HepG2 (cell line): ENCODE measurements at regions not wholly inside any gene's neighbourhood (a gene's known extent, or its start where the extent isn't known, plus 50 kb on each side); places are given as distances from the start of the nearest gene placed in this dataset.

Experiments
- ATAC-seq: fragments of 200-7000 bp; cut with Tn5 transposase; 3 replicates; pipeline ENCODE4 v1.9.1; 2020; ENCODE audit warnings: mild to moderate bottlenecking, moderate library complexity
- BruUV-seq: library from RNA; stranded (reverse); fragments of 400-500 nt; replicated peaks from 2 replicates; lab custom pipeline; 2021; lab: Mats Ljungman, UMichigan
- CTCF ChIA-PET: fragments of 300-600 bp; formaldehyde crosslinking; extraction: SDS; loops from one replicate; lab custom pipeline; 2021; ENCODE audit warnings: low total read pairs, inconsistent platforms, low intra/inter-chr PET ratio; lab: Yijun Ruan, JAX
- POLR2A ChIA-PET: fragments of 350-600 bp; sonication (Branson Sonifier 250); formaldehyde crosslinking; loops from one replicate; lab custom pipeline; 2020; ENCODE audit warnings: antibody characterized with exemption, inconsistent platforms; lab: Yijun Ruan, JAX
- DNase-seq: peaks from one replicate; pipeline ENCODE4 v3.0.0-alpha.2; 2015; ENCODE audit warnings: low spot score
- FAIRE-seq: peaks from 3 replicates; lab custom pipeline; 2011; peaks lifted over from hg19 to GRCh38; lab: Jason Lieb, UNC
- H2AFZ ChIP-seq: one replicate; pipeline ENCODE4 v1.6.1; 2011; ENCODE audit warnings: low read length, inconsistent platforms
- H3K27ac ChIP-seq: fragments of 300-600 bp; 3 replicates; pipeline ENCODE4 v1.8.0; 2011; ENCODE audit warnings: mixed run types, mild to moderate bottlenecking, mixed read lengths, low read length, inconsistent platforms; ENCODE audit not compliant: insufficient read depth; ENCODE audit errors: extremely low read length
- H3K27me3 ChIP-seq, 2 experiments: fragments of 200-600 bp in 1 of 2; 2 replicates in 1 of 2; 3 replicates in 1 of 2; pipeline versions ENCODE4 v1.6.0 to v1.8.0; 2011; ENCODE audit warnings: low read length in 2 of 2, mild to moderate bottlenecking in 2 of 2, moderate library complexity in 2 of 2, inconsistent platforms in 1 of 2; ENCODE audit not compliant: insufficient read depth in 2 of 2, control insufficient read depth in 1 of 2
- H3K36me3 ChIP-seq, 2 experiments: fragments of 200-600 bp in 1 of 2; replicated peaks in 1 of 2; 2 replicates in 1 of 2; 3 replicates in 1 of 2; pipeline versions ENCODE4 v1.5.1 to v1.8.0; 2011; ENCODE audit warnings: low read length in 2 of 2, inconsistent platforms in 1 of 2; ENCODE audit not compliant: insufficient read depth in 2 of 2, control insufficient read depth in 1 of 2
- H3K4me1 ChIP-seq: 2 replicates; pipeline ENCODE4 v1.5.1; 2012; ENCODE audit warnings: low read length, inconsistent platforms; ENCODE audit not compliant: insufficient read depth
- H3K4me2 ChIP-seq: 2 replicates; pipeline ENCODE4 v1.6.0; 2011; ENCODE audit warnings: low read depth, low read length, inconsistent platforms
- H3K4me3 ChIP-seq, 3 experiments: fragments of 200-600 bp in 1 of 3; sonication (generic), shearing (Covaris generic) in 1 of 3; replicated peaks in 1 of 3; 2 replicates each; pipeline ENCODE4 v1.5.1; 2011 to 2016; ENCODE audit warnings: low read length in 3 of 3, inconsistent platforms in 2 of 3, low read depth in 2 of 3, mild to moderate bottlenecking in 2 of 3, control low read depth in 1 of 3, mixed read lengths in 1 of 3; ENCODE audit not compliant: insufficient read depth in 1 of 3
- H3K79me2 ChIP-seq: one replicate; pipeline ENCODE4 v1.6.1; 2011; ENCODE audit warnings: low read length, inconsistent platforms; ENCODE audit not compliant: insufficient read depth
- H3K9ac ChIP-seq: 2 replicates; pipeline ENCODE4 v1.6.0; 2011; ENCODE audit warnings: mild to moderate bottlenecking, low read depth, low read length, inconsistent platforms; ENCODE audit not compliant: insufficient read depth
- H3K9me3 ChIP-seq: 2 replicates; pipeline ENCODE4 v1.5.1; 2012; ENCODE audit warnings: mild to moderate bottlenecking, low read length
- H4K20me1 ChIP-seq: 2 replicates; pipeline ENCODE4 v1.6.0; 2011; ENCODE audit warnings: inconsistent platforms, mild to moderate bottlenecking, low read length, moderate library complexity; ENCODE audit not compliant: insufficient read depth
- CTCF ChIP-seq: sonication (generic); formaldehyde crosslinking; IDR thresholded peaks from 2 replicates; pipeline ENCODE4 v1.5.0; 2020; ENCODE audit warnings: mild to moderate bottlenecking, missing genetic modification reagents, moderate library complexity
- HMG20B ChIP-seq: conservative IDR thresholded peaks from 2 replicates; pipeline ENCODE4 v1.6.1; 2016; ENCODE audit warnings: missing genetic modification reagents, missing compliant biosample characterization
- PHF8 ChIP-seq: sonication (generic); formaldehyde crosslinking; IDR thresholded peaks from 2 replicates; pipeline ENCODE4 v1.5.0; 2020; ENCODE audit warnings: missing genetic modification reagents
- RAD21 ChIP-seq: fragments of 450-650 bp; formaldehyde crosslinking; IDR thresholded peaks from 2 replicates; pipeline ENCODE4 v1.5.0; 2020; ENCODE audit warnings: mild to moderate bottlenecking
- SMAD3 ChIP-seq: sonication (generic); formaldehyde crosslinking; IDR thresholded peaks from 2 replicates; pipeline ENCODE4 v1.4.0; 2020; ENCODE audit warnings: missing genetic modification reagents
- SMC3 ChIP-seq: IDR thresholded peaks from 2 replicates; pipeline ENCODE4 v1.6.1; 2011; ENCODE audit warnings: low read length, improper control_type of control experiment
- STAG1 ChIP-seq: sonication (generic); formaldehyde crosslinking; IDR thresholded peaks from 2 replicates; pipeline ENCODE4 v1.4.0; 2020; ENCODE audit warnings: missing genetic modification reagents
- WGBS: methylation state at CpG from one replicate; pipeline ENCODE4 v1.1.6; 2017; ENCODE audit warnings: low lambda C conversion rate; 5-methylcytosine and 5-hydroxymethylcytosine counted together
- in situ Hi-C: cut with HindIII; loops from 2 replicates; pipeline ENCODE4 v1.10.0; 2017; ENCODE audit warnings: low pct_unique_long_range_greater_than_20kb; ENCODE audit not compliant: extremely low pct_ligation_motif_present
- intact Hi-C: fragments of 100-400 bp; cut with micrococcal nuclease; formaldehyde crosslinking; loops from one replicate; pipeline ENCODE4 v1.10.0; 2022; ENCODE audit not compliant: unreplicated experiment
- TF ChIP-seq, protein P1 (sequence below): sonication (generic); formaldehyde crosslinking; IDR thresholded peaks from 2 replicates; pipeline ENCODE4 v1.4.0; 2020; ENCODE audit warnings: mild to moderate bottlenecking, missing genetic modification reagents

DNA sequence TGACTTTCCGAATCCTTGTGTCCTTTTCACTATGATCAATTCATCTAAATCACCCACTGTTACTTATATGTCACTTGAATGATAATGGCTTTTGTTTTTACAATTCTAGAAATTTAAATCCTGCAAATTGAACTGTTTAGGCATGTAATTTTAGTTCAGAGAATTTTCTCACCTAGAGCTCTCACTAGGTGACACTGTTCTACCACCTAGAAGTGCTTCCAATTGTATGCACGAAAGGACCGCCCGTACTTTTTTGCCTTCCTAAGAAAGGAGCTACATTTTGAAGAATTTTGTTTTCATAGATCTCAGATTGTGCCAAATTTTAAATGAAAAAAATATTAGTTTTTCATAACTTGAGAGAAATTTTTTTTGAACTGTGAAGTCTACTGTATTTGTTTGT, 481.6 kb upstream of the FSTL5 start:
- POLR2A ChIA-PET = no interaction called here
- BruUV-seq = no TSS peak

GRCh38 chr4:162644346-162644745, 480.5 kb upstream of the FSTL5 start:
- Histone ChIP-seq H3K9ac (no peak overlapping the region), H3K36me3 (no peaks in the 10 kb centered on the region), H3K79me2 (no peaks in the 10 kb centered on the region), H3K27me3 (no peaks in the 10 kb centered on the region), H3K27ac (no peak overlapping the region), H3K4me3 (no peak overlapping the region), H3K4me2 (no peak overlapping the region), H4K20me1 (no peaks in the 10 kb centered on the region), H3K9me3 (no peaks in the 10 kb centered on the region), H3K4me1 (no peaks in the 10 kb centered on the region), H2AFZ (no peak overlapping the region)
- intact Hi-C loops (no loop called here), in situ Hi-C loops (no loop called here)
- WGBS = 0% methylated on average over 1 of the region's 1 CpG
- DNase-seq = no peak
- no TSS peak for BruUV-seq
- POLR2A ChIA-PET = no interaction called here
- FAIRE-seq = no peak
- CTCF ChIA-PET = interaction anchor here (1.8 kb wide), 1 partner anchor 393 kb away, joined by 4 read pairs; no protein-coding TSS in a partner anchor
- no peak for ATAC-seq
- TF ChIP-seq, protein P1, sequence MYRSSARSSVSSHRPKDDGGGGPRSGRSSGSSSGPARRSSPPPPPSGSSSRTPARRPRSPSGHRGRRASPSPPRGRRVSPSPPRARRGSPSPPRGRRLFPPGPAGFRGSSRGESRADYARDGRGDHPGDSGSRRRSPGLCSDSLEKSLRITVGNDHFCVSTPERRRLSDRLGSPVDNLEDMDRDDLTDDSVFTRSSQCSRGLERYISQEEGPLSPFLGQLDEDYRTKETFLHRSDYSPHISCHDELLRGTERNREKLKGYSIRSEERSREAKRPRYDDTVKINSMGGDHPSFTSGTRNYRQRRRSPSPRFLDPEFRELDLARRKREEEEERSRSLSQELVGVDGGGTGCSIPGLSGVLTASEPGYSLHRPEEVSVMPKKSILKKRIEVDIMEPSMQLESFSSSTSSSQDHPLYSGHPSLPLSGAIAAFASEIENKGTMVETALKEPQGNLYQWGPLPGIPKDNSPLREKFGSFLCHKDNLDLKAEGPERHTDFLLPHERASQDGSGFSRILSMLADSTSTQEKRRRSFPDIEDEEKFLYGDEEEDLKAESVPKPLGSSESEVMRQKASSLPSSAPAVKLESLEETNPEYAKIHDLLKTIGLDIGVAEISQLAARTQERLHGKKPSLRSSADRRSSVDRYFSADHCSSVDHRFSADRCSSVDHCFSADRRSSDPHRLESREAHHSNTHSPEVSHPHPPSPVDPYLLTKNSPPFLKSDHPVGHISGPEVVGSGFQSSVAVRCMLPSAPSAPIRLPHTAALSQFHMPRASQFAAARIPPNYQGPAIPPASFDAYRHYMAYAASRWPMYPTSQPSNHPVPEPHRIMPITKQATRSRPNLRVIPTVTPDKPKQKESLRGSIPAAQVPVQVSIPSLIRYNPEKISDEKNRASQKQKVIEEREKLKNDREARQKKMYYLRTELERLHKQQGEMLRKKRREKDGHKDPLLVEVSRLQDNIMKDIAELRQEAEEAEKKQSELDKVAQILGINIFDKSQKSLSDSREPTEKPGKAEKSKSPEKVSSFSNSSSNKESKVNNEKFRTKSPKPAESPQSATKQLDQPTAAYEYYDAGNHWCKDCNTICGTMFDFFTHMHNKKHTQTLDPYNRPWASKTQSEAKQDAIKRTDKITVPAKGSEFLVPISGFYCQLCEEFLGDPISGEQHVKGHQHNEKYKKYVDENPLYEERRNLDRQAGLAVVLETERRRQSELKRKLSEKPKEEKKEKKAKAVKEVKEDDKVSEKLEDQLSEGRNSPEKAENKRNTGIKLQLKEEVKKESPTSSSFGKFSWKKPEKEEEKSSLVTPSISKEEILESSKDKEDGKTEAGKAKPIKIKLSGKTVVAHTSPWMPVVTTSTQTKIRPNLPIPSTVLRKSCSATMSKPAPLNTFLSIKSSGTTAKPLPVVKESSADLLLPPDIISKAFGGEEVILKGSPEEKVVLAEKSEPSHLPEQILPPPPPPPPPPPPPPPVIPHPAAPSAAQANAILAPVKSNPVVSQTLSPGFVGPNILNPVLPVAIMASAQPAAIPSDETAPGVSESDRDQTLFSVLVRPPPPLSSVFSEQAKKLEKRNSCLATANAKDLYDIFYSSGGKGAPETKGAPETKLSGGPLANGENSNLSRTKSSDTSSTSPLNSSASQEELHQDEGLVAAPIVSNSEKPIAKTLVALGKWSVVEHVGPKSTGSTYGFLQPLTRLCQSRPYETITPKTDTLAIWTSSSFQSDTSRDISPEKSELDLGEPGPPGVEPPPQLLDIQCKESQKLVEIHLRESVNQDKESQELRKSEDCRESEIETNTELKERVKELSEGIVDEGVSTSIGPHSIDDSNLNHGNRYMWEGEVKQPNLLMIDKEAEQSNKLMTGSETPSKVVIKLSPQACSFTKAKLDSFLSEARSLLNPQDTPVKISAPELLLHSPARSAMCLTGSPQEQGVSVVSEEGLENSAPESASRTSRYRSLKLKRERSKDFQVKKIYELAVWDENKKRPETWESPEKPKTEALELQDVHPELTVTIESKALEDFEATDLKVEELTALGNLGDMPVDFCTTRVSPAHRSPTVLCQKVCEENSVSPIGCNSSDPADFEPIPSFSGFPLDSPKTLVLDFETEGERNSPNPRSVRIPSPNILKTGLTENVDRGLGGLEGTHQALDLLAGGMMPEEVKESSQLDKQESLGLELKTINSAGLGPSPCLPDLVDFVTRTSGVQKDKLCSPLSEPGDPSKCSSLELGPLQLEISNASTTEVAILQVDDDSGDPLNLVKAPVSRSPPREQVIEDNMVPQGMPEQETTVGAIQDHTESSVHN = no peak
- TF ChIP-seq HMG20B (CRISPR knock-in tag) = no peak

More for the DNA sequence above, 481.6 kb upstream of the FSTL5 start:
- H3K27ac ChIP-seq = no peak overlapping the region
- CTCF ChIA-PET = interaction anchor here (0.9 to 1.8 kb wide), 2 partner anchors 392 to 394 kb away, joined by 3 to 4 read pairs; no protein-coding TSS in a partner anchor
- H3K4me2 ChIP-seq = no peak overlapping the region
- no peak for ATAC-seq
- FAIRE-seq = no peak
- H3K36me3 ChIP-seq = no peaks in the 10 kb centered on the region
- WGBS = 11% methylated on average over 4 of the region's 4 CpGs
- no peaks in the 10 kb centered on the region for H3K4me1 ChIP-seq
- peak; percentile 4 for DNase-seq
- no peaks in the 10 kb centered on the region for H3K27me3 ChIP-seq
- in situ Hi-C loops (no loop called here), intact Hi-C loops (loop anchor here (5.0 kb wide), 1 partner anchor 222 kb away; no protein-coding TSS in a partner anchor)
- no peaks in the 10 kb centered on the region for H3K79me2 ChIP-seq
- no peak for TF ChIP-seq PHF8 (CRISPR knock-in tag)
- no peak for TF ChIP-seq SMAD3 (CRISPR knock-in tag)
- peak; percentile 53; the same call in 1 of the 2 replicates for TF ChIP-seq SMC3
- peak; percentile 52 for TF ChIP-seq STAG1
- peak; percentile 35 for TF ChIP-seq CTCF (CRISPR knock-in tag)
- 0 out of 2 replicates have a peak, but pooled peaks have one; percentile 35 for TF ChIP-seq RAD21
- TF ChIP-seq, all 625 proteins: peak for 4
- H3K4me3 ChIP-seq = no peak overlapping the region
- no peak overlapping the region for H3K9ac ChIP-seq
- no peaks in the 10 kb centered on the region for H4K20me1 ChIP-seq
- no peak overlapping the region for H2AFZ ChIP-seq
- H3K9me3 ChIP-seq = no peaks in the 10 kb centered on the region
